H1 (cell line): ENCODE measurements at regions not wholly inside any gene's neighbourhood (a gene's known extent, or its start where the extent isn't known, plus 50 kb on each side); places are given as distances from the start of the nearest gene placed in this dataset.

Source experiments
- CTCF ChIA-PET: fragments of 300-600 bp; sonication (Branson Sonifier 250); formaldehyde crosslinking; loops from one replicate; lab custom pipeline; 2021; ENCODE audit not compliant: partially characterized antibody; lab: Charles Lee
- POLR2A ChIA-PET: fragments of 300-600 bp; sonication (Branson Sonifier 250); formaldehyde crosslinking; loops from one replicate; lab custom pipeline; 2021; ENCODE audit warnings: inconsistent platforms; ENCODE audit not compliant: partially characterized antibody; lab: Charles Lee
- DNase-seq, 2 experiments: peaks; one replicate each; pipeline versions ENCODE4 v3.0.0 to v3.0.0-alpha.2; 2010 to 2022; ENCODE audit warnings: low spot score in 2 of 2, low read depth in 1 of 2, mixed read lengths in 1 of 2
- FAIRE-seq: peaks from 2 replicates; lab custom pipeline; 2011; peaks lifted over from hg19 to GRCh38; lab: Jason Lieb, UNC
- H2AFZ ChIP-seq: 2 replicates; pipeline ENCODE4 v1.8.1; 2012; ENCODE audit warnings: low read length, inconsistent platforms
- H2AK5ac ChIP-seq: 2 replicates; pipeline ENCODE4 v1.6.1; 2013; ENCODE audit warnings: low read depth, low read length
- H2BK120ac ChIP-seq: replicated peaks from 2 replicates; pipeline ENCODE3; 2013; ENCODE audit warnings: low read depth, low read length, inconsistent platforms
- H2BK12ac ChIP-seq: 2 replicates; pipeline ENCODE4 v1.6.1; 2013; ENCODE audit warnings: low read depth, low read length
- H2BK15ac ChIP-seq: 2 replicates; pipeline ENCODE4 v1.6.1; 2013; ENCODE audit warnings: low read length
- H2BK20ac ChIP-seq: 2 replicates; pipeline ENCODE4 v1.6.1; 2013; ENCODE audit warnings: low read length
- H2BK5ac ChIP-seq: 2 replicates; pipeline ENCODE4 v1.6.1; 2013; ENCODE audit warnings: low read depth, low read length
- H3K14ac ChIP-seq: 2 replicates; pipeline ENCODE4 v1.6.1; 2013; ENCODE audit warnings: inconsistent platforms; ENCODE audit not compliant: insufficient read length
- H3K18ac ChIP-seq: 2 replicates; pipeline ENCODE4 v1.6.1; 2013; ENCODE audit warnings: low read length; ENCODE audit errors: extremely low read depth
- H3K23ac ChIP-seq: 2 replicates; pipeline ENCODE4 v1.6.1; 2013; ENCODE audit warnings: inconsistent platforms; ENCODE audit not compliant: insufficient read length
- H3K23me2 ChIP-seq: 2 replicates; pipeline ENCODE4 v1.6.1; 2013; ENCODE audit warnings: low read depth, low read length
- H3K27ac ChIP-seq: 2 replicates; pipeline ENCODE4 v1.6.1; 2011; ENCODE audit warnings: low read depth, low read length, inconsistent platforms
- H3K27me3 ChIP-seq, 4 experiments: replicated peaks in 1 of 4; 1 replicate in 1 of 4; 2 replicates in 3 of 4; pipeline versions ENCODE4 v1.6.1 to v1.8.1; 2011 to 2013; ENCODE audit warnings: low read length in 3 of 4, mild to moderate bottlenecking in 3 of 4, inconsistent platforms in 2 of 4, mixed read lengths in 2 of 4, moderate library complexity in 1 of 4; ENCODE audit not compliant: control insufficient read depth in 3 of 4, insufficient read depth in 3 of 4; ENCODE audit errors: extremely low read depth in 1 of 4
- H3K36me3 ChIP-seq, 4 experiments: 2 replicates each; pipeline versions ENCODE4 v1.6.1 to v1.8.1; 2011 to 2013; ENCODE audit warnings: mild to moderate bottlenecking in 4 of 4, low read length in 3 of 4, moderate library complexity in 2 of 4, control low read depth in 1 of 4, inconsistent platforms in 1 of 4; ENCODE audit not compliant: insufficient read depth in 4 of 4, control insufficient read depth in 2 of 4
- H3K4ac ChIP-seq: replicated peaks from 2 replicates; pipeline ENCODE3; 2013; ENCODE audit warnings: low read length, low read depth, mixed read lengths, inconsistent platforms; ENCODE audit not compliant: insufficient read length
- H3K4me1 ChIP-seq, 4 experiments: replicated peaks in 1 of 4; 1 replicate in 1 of 4; 2 replicates in 3 of 4; pipeline versions ENCODE4 v1.6.1 to v1.8.1; 2011 to 2013; ENCODE audit warnings: low read length in 3 of 4, inconsistent platforms in 2 of 4, mixed read lengths in 1 of 4; ENCODE audit not compliant: insufficient read depth in 4 of 4, control insufficient read depth in 3 of 4
- H3K4me2 ChIP-seq, 2 experiments: 2 replicates each; pipeline versions ENCODE4 v1.6.1 to v1.8.1; 2011 to 2013; ENCODE audit warnings: low read depth in 2 of 2, low read length in 2 of 2, control low read depth in 1 of 2, inconsistent platforms in 1 of 2, mild to moderate bottlenecking in 1 of 2; ENCODE audit not compliant: insufficient read depth in 1 of 2
- H3K4me3 ChIP-seq, 4 experiments: fragments of 200-600, 300-600 bp in 1 of 4; sonication (generic), shearing (Covaris generic), sonication (Bioruptor Twin) in 1 of 4; 2 replicates each; pipeline versions ENCODE4 v1.5.1 to v1.8.1; 2011 to 2016; ENCODE audit warnings: low read length in 4 of 4, low read depth in 3 of 4, control low read depth in 2 of 4, inconsistent platforms in 2 of 4, mild to moderate bottlenecking in 2 of 4, mixed read lengths in 1 of 4, moderate library complexity in 1 of 4; ENCODE audit not compliant: insufficient read depth in 2 of 4; ENCODE audit errors: extremely low read depth in 1 of 4
- H3K56ac ChIP-seq: replicated peaks from 2 replicates; pipeline ENCODE3; 2013; ENCODE audit warnings: low read depth, mild to moderate bottlenecking, mixed read lengths, low read length, inconsistent platforms; ENCODE audit not compliant: insufficient read length
- H3K79me1 ChIP-seq: 2 replicates; pipeline ENCODE4 v1.6.1; 2013; ENCODE audit warnings: low read depth, low read length, control low read depth
- H3K79me2 ChIP-seq, 2 experiments: 2 replicates each; pipeline versions ENCODE4 v1.6.1 to v1.8.1; 2012 to 2013; ENCODE audit warnings: low read length in 2 of 2, mild to moderate bottlenecking in 2 of 2, inconsistent platforms in 1 of 2; ENCODE audit not compliant: insufficient read depth in 2 of 2, control insufficient read depth in 1 of 2
- H3K9ac ChIP-seq, 4 experiments: replicated peaks in 1 of 4; 1 replicate in 1 of 4; 2 replicates in 3 of 4; pipeline versions ENCODE4 v1.6.1 to v1.8.1; 2011 to 2013; ENCODE audit warnings: low read depth in 3 of 4, low read length in 3 of 4, control low read depth in 2 of 4, mild to moderate bottlenecking in 2 of 4, moderate library complexity in 2 of 4, inconsistent platforms in 1 of 4; ENCODE audit errors: extremely low read depth in 1 of 4
- H3K9me3 ChIP-seq, 2 experiments: 2 replicates each; pipeline versions ENCODE4 v1.6.1 to v1.8.1; 2012 to 2013; ENCODE audit warnings: mild to moderate bottlenecking in 2 of 2, moderate library complexity in 2 of 2, control low read depth in 1 of 2, inconsistent platforms in 1 of 2, low read depth in 1 of 2, low read length in 1 of 2, mixed read lengths in 1 of 2; ENCODE audit not compliant: insufficient read depth in 2 of 2
- H4K20me1 ChIP-seq, 2 experiments: replicated peaks in 1 of 2; 2 replicates each; pipeline versions ENCODE3 to v1.8.1; 2011 to 2013; ENCODE audit warnings: inconsistent platforms in 2 of 2, low read length in 2 of 2, mild to moderate bottlenecking in 1 of 2; ENCODE audit not compliant: insufficient read depth in 2 of 2, control insufficient read depth in 1 of 2
- H4K5ac ChIP-seq: 2 replicates; pipeline ENCODE4 v1.6.1; 2013; ENCODE audit warnings: low read length, low read depth, mixed read lengths, inconsistent platforms; ENCODE audit not compliant: insufficient read length
- H4K8ac ChIP-seq: 2 replicates; pipeline ENCODE4 v1.8.0; 2013; ENCODE audit warnings: mild to moderate bottlenecking, moderate library complexity, low read length, inconsistent platforms; ENCODE audit not compliant: insufficient read depth; ENCODE audit errors: extremely low read depth
- H4K91ac ChIP-seq: replicated peaks from 2 replicates; pipeline ENCODE3; 2013; ENCODE audit warnings: low read length, mixed read lengths, inconsistent platforms; ENCODE audit not compliant: insufficient read length
- BCL11A ChIP-seq, 2 experiments: IDR thresholded peaks; one replicate each; pipeline ENCODE4 v1.6.1; 2011; ENCODE audit warnings: low read depth in 2 of 2, low read length in 2 of 2, mild to moderate bottlenecking in 2 of 2
- CREB1 ChIP-seq: IDR thresholded peaks from 2 replicates; pipeline ENCODE4 v1.6.1; 2012; ENCODE audit warnings: inconsistent platforms
- HDAC6 ChIP-seq: IDR thresholded peaks from one replicate; pipeline ENCODE4 v1.7.1; 2012; ENCODE audit warnings: low read depth, mild to moderate bottlenecking, inconsistent platforms, low read length, moderate library complexity
- POLR2AphosphoS5 ChIP-seq: IDR thresholded peaks from 2 replicates; pipeline ENCODE4 v1.6.1; 2011; ENCODE audit warnings: low read depth, low read length
- RBBP5 ChIP-seq: IDR thresholded peaks from 2 replicates; pipeline ENCODE4 v1.7.1; 2012; ENCODE audit warnings: low read depth, mild to moderate bottlenecking, inconsistent platforms, low read length, moderate library complexity, borderline replicate concordance
- SP1 ChIP-seq: IDR thresholded peaks from 2 replicates; pipeline ENCODE4 v1.6.1; 2011; ENCODE audit warnings: low read depth, low read length
- WGBS, 2 experiments: shearing (Covaris generic) in 1 of 2; methylation state at CpG; one replicate each; pipeline versions ENCODE4 v1.1.6 to v1.1.7; 2013 to 2015; ENCODE audit warnings: low lambda C conversion rate in 2 of 2, mixed read lengths in 2 of 2, inconsistent platforms in 1 of 2, low coverage in 1 of 2, missing lambda C conversion rate in 1 of 2; ENCODE audit not compliant: insufficient replicate concordance in 2 of 2, insufficient coverage in 1 of 2, insufficient read length in 1 of 2; ENCODE audit errors: extremely low coverage in 1 of 2, missing lambda C conversion rate in 1 of 2; 5-methylcytosine and 5-hydroxymethylcytosine counted together

DNA sequence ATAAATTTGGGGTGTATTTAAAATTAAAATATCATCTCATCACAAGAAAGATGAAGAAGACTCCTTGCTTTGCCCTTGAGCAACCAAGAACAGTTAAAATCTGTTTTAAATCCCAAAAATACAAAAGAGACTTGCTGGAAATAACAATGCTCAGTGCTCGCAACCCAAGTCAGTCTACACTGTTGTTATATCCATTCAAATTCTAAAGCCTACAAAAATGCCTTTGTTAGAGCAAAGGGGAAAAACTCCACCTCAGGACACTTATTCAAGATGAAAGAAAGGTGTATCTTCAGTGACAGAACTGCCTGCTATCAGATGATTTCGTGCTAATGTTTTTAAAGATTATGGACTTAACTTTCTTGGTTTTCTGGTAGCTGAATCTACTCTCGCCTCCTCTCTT, 111.9 kb upstream of the TANK start:
- H2BK5ac ChIP-seq: no peak overlapping the region
- no peak for TF ChIP-seq RBBP5
- no peak for TF ChIP-seq CREB1
- no peak for TF ChIP-seq HDAC6
- no peak for TF ChIP-seq BCL11A (IDR thresholded peaks at IDR 0.05; ENCODE audit: low read depth in 2 of 2, low read length in 2 of 2)
- TF ChIP-seq POLR2AphosphoS5: no peak
- no peak for TF ChIP-seq SP1
- TF ChIP-seq, all 59 proteins: peak for 0
- Histone ChIP-seq H4K91ac (no peak overlapping the region), H3K4ac (no peak overlapping the region), H3K9me3 (no peaks in the 10 kb centered on the region), H4K20me1 (no peaks in the 10 kb centered on the region), H3K23me2 (no peaks in the 10 kb centered on the region), H3K4me1 (peaks cover 0 to 9% (median 5%) of the 10 kb centered on the region in 4 experiments; a peak in 3 of 7 replicates), H3K27ac (no peak overlapping the region), H3K14ac (no peak overlapping the region), H2AK5ac (no peak overlapping the region), H3K27me3 (no peaks in the 10 kb centered on the region), H3K23ac (no peak overlapping the region), H2BK120ac (no peak overlapping the region), H2BK20ac (no peak overlapping the region), H2AFZ (no peak overlapping the region), H2BK12ac (no peak overlapping the region), H3K4me2 (0 out of 4 replicates have a peak overlapping the region, but pooled peaks of 1 of the 2 experiments have one; percentile 1), H4K8ac (no peak overlapping the region), H2BK15ac (no peak overlapping the region), H3K4me3 (no peak overlapping the region), H3K79me2 (no peaks in the 10 kb centered on the region), H3K9ac (no peak overlapping the region), H3K56ac (no peak overlapping the region), H3K79me1 (no peaks in the 10 kb centered on the region), H3K36me3 (no peaks in the 10 kb centered on the region), H4K5ac (no peak overlapping the region), H3K18ac (no peak overlapping the region)
- ChIA-PET CTCF (interaction anchor here (1.0 to 4.2 kb wide), 2 partner anchors 16 to 20 kb away, joined by 6 to 19 read pairs; no protein-coding TSS in a partner anchor), POLR2A (no interaction called here)
- 62% methylated on average over 3 of the region's 3 CpGs; no CpG with 5 or more reads in 1 of the 2 experiments for WGBS, 2 experiments
- FAIRE-seq: no peak
- DNase-seq: no peak
